ENCODE measurements at regions not wholly inside any gene's neighbourhood (a gene's known extent, or its start where the extent isn't known, plus 50 kb on each side); places are given as distances from the start of the nearest gene placed in this dataset.

DNA sequence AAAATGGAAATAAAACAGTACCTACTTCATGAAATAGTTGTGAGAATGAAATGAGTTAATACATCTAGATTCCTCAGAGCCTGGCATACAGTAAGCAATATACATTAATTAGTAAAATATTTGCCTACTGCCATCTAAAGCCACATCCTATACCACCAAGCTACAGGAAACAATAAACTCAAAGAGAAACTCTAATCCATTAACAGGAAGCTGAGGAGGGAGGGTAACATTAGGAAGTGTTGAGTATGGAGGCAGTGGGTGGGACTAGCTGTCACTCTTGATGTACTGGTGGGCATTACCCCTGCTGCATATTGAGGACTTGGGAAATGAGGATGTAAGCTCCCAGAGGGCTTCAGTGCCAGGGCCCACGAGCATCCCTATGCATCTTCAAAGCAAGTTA lies 396.5 kb downstream of the TNS1 start:
- DNase-seq (ENCODE audit: low read depth) = no peak
- H3K4me3 ChIP-seq (replicated peaks; ENCODE audit: low read depth, low read length) = no peak overlapping the region
- TF ChIP-seq, protein P1, sequence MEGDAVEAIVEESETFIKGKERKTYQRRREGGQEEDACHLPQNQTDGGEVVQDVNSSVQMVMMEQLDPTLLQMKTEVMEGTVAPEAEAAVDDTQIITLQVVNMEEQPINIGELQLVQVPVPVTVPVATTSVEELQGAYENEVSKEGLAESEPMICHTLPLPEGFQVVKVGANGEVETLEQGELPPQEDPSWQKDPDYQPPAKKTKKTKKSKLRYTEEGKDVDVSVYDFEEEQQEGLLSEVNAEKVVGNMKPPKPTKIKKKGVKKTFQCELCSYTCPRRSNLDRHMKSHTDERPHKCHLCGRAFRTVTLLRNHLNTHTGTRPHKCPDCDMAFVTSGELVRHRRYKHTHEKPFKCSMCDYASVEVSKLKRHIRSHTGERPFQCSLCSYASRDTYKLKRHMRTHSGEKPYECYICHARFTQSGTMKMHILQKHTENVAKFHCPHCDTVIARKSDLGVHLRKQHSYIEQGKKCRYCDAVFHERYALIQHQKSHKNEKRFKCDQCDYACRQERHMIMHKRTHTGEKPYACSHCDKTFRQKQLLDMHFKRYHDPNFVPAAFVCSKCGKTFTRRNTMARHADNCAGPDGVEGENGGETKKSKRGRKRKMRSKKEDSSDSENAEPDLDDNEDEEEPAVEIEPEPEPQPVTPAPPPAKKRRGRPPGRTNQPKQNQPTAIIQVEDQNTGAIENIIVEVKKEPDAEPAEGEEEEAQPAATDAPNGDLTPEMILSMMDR (IDR thresholded peaks at IDR 0.05; ENCODE audit: low read length, missing control alignments) = no peak

DNA sequence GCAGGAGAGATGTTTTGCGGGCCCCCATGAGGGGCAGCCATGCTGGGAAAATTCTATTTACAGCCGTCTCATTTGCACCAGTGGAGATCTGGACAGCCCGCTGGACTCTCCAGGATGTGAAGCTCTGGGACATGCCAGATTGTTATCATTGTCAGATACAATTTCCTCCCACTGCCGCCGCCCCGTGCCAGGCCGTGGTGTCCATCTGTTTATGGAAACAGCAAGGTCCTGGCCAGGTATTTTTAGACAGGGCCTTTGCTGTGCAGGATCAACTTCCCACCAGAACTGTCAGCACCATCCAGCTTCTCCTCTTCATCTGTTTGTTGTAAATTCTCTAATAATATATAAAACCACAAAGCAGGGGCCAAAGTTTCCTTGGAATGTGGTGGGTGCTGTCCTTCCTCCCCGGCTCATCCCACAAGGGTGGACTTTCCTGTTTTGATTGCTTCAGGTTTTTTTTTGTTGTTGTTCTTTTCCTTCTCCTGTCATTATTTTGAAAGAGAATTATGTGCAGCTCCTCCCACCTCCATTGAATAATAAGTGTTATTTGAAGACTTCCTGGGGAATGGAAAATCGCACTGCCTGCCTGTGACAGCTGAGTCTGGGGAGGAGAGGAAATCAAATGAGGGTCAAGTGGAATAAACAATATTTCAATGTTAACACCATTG lies 398.1 kb downstream of the TNS1 start:
- TF ChIP-seq, protein P1 (IDR thresholded peaks at IDR 0.05; ENCODE audit: low read length, missing control alignments) = no peak
- no peak for DNase-seq (ENCODE audit: low read depth)
- H3K4me3 ChIP-seq (replicated peaks; ENCODE audit: low read depth, low read length) = no peak overlapping the region

DNA sequence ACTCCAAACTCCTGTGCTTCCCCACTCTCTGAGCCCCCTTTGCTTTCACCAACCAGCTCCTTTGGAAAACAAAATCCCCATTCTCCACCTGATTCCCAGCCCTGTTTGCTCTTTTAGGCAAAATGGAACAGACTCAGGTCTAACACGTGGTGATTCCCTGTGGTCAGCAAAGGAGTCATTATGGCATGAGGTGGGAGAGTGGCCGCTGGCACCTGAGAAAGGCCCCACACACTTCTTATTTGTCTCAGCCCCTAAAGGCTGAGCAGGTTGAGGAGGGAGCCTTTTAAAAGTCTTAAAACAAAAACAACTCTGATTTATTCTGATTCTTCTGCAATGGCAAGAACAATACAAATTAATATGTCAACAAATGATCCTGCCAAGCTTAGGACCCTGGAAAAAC lies 401.2 kb downstream of the TNS1 start:
- TF ChIP-seq, protein P1 (IDR thresholded peaks at IDR 0.05; ENCODE audit: low read length, missing control alignments) = no peak
- DNase-seq (ENCODE audit: low read depth) = no peak
- H3K4me3 ChIP-seq (replicated peaks; ENCODE audit: low read depth, low read length) = no peak overlapping the region

DNA sequence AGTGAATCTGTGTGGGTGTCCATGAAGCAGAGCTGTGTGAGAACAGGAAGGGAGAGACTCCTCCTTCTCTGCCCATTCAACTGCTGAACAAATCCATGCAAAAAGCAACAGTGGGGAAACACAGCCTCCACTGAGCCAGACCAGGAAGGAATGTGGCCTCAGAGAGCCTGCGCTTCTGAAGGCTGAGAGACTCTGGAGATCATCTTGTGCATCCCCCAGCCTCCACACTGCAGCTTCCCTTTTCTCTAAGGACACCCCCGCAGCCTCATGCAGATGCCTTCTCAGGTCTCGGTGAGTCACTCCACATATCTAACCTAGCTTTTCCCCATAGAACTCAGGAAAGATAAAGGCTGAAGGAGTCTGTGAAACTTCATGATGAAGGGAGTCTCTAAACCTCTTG lies 402.9 kb downstream of the TNS1 start:
- DNase-seq (ENCODE audit: low read depth) = no peak
- TF ChIP-seq, protein P1 (IDR thresholded peaks at IDR 0.05; ENCODE audit: low read length, missing control alignments) = no peak
- H3K4me3 ChIP-seq (replicated peaks; ENCODE audit: low read depth, low read length) = no peak overlapping the region

DNA sequence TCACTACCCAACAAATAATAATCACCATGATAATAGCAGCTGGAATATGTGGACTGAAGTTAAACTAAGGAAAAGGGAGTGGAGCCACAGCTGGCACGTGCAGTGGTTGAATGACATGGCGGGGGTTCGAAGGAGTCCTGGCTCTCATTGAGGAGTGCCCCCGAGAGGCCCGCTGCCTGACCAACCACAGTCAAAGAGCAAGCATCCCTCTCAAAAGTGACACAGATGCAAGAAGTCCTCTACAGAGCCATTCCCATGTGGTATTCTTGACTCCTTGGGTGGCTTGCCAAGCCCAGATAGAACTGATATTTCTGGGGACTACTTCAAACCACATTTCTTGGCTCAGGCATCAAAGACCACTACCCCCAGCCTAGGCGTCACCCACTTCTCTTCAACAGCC lies 405.1 kb downstream of the TNS1 start:
- DNase-seq (ENCODE audit: low read depth) = no peak
- H3K4me3 ChIP-seq (replicated peaks; ENCODE audit: low read depth, low read length) = no peak overlapping the region
- TF ChIP-seq, protein P1 (IDR thresholded peaks at IDR 0.05; ENCODE audit: low read length, missing control alignments) = no peak

DNA sequence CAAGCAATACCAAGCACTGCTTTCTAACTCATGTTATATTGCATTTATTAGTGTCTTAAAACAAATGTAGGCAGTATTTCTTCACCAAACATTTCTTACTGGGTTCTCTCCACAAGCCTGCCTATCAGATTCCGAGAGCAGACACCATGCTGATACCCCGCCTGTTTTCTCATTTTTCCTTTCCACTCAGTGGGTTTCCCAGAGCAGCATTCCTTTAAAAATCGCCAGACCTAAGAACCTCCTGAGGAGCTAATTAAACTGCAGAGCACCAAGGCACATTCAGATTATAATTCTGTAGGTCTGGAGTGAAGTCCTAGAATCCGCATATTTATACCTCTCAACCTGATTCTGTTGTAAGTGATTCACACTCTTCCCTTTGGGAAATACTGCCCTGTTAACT lies 405.6 kb downstream of the TNS1 start:
- DNase-seq (ENCODE audit: low read depth) = no peak
- H3K4me3 ChIP-seq (replicated peaks; ENCODE audit: low read depth, low read length) = no peak overlapping the region
- TF ChIP-seq, protein P1 (IDR thresholded peaks at IDR 0.05; ENCODE audit: low read length, missing control alignments) = no peak

DNA sequence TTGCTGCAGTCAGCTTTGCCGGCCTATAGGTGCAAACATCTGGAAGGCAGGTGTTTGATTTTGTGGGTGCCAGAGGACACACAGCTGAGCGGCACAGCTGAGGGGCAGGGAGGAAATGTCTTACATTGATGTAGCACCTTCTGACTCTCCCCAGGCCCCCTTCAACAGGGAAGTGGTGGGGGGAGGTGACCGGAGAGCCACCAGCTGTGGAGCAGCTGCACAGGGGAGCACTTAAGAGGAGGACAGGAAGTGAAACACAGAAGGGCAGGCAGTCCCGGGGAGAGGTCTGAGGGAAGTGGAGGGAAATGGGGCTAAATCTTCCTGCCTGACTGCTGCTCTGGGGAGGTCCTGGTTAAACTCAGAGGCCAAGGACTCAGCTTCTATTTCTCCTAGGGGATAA lies 409.1 kb downstream of the TNS1 start:
- no peak for DNase-seq (ENCODE audit: low read depth)
- TF ChIP-seq, protein P1 (IDR thresholded peaks at IDR 0.05; ENCODE audit: low read length, missing control alignments) = no peak
- no peak overlapping the region for H3K4me3 ChIP-seq (replicated peaks; ENCODE audit: low read depth, low read length)

Measured in fibroblast of pulmonary artery (primary cell).